GM18951 (cell line): ENCODE measurements at regions not wholly inside any gene's neighbourhood (a gene's known extent, or its start where the extent isn't known, plus 50 kb on each side); places are given as distances from the start of the nearest gene placed in this dataset.
"Not testable (repeated sequence)": the region's sequence is repeated elsewhere in the genome, so short reads cannot be mapped to it uniquely, and the experiment has no call there.

ENCODE experiments used
- POLR2A ChIP-seq: IDR thresholded peaks from 4 replicates; pipeline ENCODE4 v1.6.1; 2011; ENCODE audit warnings: mild to moderate bottlenecking; ENCODE audit not compliant: insufficient read length, insufficient read depth; ENCODE audit errors: extremely low read depth
- in situ Hi-C: fragments of 300-500 bp; cut with MboI; formaldehyde crosslinking; loops from one replicate; pipeline ENCODE4 v1.12.0; 2022; ENCODE audit warnings: low sequenced_read_pairs, mixed read lengths, inconsistent platforms; ENCODE audit not compliant: unreplicated experiment

DNA sequence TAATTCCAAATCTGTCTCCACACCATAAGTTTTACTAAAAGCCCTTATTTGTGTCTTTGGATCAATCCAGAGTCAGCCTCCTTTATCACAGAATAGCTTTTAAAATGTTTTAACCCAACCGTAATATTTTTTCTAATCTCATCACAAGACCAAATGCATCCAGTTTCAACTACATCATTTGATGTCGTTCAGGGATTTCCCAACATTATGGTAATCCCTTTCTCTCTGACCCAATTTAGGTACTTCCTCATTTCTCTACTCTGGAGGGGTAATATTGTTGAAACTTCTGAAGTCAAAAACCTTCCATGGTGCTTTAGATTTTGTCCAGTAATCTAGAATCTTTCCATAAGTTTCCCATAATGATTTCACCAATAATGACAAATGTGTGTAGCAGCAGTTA is 596.8 kb downstream of the SOX5 start:
- in situ Hi-C loops, result no loop called here
- no peak for TF ChIP-seq POLR2A

DNA sequence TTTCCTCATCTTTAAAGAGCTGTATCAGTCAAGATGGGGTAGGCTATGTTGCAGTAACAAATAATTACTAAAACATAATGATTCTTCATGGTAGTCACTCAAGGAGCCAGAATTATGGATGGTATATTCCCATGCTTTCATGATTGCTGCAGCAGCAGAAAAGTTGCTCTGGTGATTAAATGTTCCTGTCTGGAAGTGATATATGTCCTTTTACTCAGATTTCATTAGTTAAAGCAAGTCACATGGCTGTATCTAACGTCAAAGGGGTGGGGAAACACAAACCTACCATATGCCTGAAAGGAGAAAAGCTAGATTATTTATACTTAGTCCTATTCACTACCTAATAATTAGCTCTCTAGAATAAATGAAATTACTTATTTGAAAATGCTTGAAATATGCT is 594.7 kb downstream of the SOX5 start:
- in situ Hi-C loops, result no loop called here
- no peak for TF ChIP-seq POLR2A

DNA sequence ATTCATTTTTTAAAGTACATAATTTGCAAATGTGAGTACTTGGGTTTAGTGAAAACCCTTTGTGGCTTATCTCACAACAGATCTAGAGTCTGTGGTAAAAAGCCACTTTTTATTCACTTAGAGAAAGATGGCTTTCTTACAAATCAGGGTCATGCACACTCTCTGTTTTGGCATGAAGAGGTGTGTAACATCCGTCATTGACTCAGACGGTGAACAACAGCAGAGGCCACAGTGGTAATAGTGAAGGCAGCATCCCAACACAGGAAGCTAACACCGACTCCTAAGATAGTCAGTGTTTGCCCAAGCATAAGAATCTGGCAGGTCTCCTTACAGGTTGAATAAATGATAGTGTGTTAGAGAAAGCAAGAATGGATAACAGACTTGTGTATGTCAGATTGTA is 593.0 kb downstream of the SOX5 start:
- no peak for TF ChIP-seq POLR2A
- in situ Hi-C loops, result no loop called here

DNA sequence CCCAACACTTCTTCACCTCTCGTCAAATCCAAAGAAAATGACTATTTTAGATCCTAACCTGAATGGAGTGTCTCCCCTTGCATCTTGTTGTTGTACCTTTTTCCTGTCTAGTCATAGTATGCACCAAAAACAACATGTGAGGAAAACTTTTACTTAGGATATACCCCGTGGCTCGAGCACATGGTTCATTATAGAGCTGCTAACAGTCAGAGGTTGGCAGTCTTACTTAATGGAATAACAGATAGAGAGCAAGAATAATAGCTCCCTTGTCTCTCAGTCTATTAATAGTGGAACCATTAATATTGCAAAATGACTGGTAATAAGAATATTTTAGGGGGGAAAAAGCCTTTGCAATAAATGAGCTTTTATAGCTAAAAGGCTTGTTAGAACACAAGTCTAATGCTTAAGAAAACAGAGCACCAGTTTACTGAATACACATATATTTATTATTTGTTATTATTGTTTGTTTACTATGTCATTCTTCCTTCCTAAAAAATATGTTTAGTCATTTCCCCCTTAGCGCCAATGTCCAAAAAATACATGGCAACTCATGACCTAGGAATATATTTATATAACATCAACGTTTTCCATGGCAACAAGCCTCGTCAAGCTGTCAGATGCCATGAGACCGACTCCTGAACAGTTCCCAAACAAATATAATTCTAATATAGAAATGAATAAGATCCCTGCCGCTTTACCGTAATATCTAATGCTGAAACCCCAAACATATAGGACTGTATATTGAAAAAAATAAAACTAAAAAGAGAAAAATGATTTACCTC is 592.4 kb downstream of the SOX5 start:
- in situ Hi-C loops, result no loop called here
- TF ChIP-seq POLR2A, result no peak

DNA sequence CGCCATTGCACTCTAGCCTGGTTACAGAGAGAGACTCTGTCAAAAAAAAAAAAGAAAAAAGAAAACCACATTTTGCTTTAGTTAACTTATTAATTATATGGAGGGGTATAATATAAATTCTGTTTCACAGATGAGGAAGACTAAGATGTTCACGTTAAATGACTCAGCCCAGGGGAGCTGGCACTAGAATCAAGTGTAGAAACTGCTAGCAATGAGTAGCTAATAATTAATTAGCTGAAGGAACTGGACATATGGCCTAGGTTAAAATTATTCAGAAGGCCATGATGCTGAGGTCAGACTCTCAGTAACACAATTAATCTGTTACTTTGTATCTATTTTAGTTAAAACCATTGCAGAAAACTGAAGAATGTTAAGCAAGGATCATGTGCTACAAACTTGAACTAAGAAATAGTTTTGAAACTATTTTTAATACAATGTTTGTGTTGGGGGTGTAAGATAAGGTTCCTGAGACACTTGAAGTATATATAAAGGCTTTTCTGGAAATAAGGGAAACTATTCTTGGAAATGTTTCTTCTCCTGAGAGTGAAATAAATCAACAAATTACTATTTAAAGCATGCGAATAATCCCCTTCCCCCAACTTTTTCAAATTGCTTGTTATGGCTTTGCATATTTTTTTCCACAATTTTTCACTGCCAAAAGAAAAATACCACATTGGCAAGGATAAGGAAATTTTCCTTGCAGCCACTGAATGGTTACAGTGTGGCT is 589.3 kb downstream of the SOX5 start:
- in situ Hi-C loops, result no loop called here
- TF ChIP-seq POLR2A, result no peak

DNA sequence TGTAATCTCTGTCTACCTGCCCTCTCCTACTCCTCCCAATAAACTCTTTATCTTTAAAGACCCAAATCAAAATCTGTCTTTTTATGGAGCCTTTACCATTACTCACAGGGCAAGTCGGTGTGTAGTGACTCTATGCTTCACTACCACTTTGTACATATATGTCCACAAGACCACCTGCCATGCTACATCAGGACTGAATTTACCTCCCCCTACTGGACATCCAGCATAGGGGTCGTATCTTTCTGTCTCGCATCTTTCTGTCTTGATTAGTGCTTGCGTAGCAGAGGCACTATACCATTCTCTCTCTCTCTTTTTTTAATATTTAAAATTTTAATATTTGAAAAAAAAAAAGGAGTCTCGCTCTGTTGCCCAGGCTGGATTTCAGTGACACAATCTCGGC is 587.5 kb downstream of the SOX5 start:
- in situ Hi-C loops, result no loop called here
- TF ChIP-seq POLR2A, result no peak

DNA sequence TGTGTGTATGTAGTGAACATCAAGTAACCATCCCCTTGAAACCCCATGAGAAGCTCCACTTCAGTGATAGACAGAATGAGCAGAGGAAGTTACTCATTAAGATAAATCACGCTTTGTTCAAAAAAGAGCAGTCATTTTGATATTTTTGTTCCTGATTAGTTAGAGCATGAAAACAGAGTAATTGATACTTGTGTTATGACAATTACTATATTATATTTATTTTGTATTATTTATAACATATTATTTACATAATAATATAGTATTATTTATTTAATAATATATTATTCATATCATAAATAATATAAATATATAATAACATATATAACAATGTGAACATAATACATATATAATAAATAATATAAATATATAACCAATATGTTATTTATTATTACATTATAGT is 580.9 kb downstream of the SOX5 start:
- no peak for TF ChIP-seq POLR2A
- in situ Hi-C loops, result no loop called here

DNA sequence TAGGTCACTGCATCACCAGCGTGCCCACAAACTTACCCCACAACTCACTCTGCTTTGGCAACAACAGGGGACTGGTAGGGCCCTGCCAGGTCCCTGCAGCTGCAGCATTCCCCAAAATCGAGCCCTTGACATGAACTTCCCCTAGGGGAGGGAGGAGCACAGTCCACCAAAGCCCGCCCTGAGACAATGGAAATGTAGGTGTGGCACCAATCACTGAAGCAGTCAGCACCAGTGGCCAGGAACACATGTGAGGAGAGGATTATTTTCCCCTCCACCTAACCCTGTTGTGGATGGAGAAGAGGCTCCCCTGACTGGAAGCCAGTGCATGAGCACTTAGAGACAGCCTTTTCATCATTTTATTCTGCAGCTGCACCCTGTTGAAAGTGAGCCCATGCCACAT is 573.8 kb downstream of the SOX5 start:
- in situ Hi-C loops, result no loop called here
- TF ChIP-seq POLR2A, result no peak

DNA sequence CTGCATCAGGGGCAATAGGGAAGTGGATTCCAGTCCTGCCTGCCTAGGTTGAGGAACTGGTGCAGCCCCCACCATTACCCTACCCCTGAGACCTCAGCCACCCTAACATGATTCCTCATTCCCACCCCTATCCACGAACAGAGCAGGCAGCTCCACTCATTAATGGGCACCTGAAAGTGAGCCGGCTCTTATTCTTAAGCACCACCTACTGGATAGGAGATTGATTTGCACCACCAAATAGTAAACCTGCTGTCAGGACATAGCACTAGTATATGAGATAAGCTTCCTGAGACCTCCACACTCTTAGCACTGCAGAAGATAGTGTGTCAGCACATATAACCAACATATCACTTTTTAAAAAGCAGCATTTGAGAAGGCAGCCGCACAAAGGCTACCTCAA is 573.2 kb downstream of the SOX5 start:
- no peak for TF ChIP-seq POLR2A
- in situ Hi-C loops, result no loop called here

DNA sequence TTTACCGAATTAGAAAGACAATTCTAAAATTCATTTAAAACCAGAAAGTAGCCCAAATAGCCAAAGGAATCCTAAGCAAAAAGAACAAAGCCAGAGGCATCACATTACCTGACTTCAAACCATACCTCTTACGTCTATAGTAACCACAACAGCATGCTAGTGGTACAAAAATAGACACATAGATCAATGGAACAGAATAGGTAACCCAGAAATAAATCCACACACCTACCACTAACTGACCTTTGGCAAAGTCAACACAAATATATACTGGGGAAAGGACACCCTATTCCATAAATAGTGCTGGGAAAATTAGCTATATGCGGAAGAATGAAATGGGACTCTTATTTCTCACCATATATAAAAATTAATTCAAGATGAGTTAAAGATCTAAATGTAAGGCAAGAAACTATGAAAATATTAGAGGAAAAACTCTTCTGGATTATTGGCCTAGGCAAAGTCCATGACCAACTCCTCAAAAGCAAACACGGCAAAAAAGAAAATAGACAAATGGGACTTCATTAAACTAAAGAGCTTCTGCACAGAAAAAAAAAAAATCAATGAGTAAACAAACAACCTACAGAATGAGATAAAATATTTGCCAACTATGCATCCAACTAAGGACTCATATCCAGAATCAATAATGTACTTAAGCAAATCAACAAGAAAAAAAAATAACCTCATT is 568.9 kb downstream of the SOX5 start:
- TF ChIP-seq POLR2A, result no peak
- in situ Hi-C loops, result no loop called here

DNA sequence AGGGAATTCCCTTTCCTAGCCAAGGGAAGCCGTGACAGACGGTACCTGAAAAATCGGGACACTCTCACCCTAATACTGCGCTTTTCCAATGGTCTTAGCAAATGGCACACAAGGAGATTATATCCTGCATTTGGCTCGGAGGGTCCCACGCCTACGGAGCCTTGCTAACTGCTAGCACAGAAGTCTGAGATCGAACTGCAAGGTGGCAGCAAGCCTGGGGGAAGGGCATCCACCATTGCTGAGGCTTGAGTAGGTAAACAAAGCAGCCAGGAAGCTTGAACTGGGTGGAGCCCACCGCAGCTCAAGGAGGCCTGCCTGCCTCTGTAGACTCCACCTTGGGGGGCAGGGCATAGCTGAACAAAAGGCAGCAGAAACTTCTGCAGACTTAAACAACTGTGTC is 560.6 kb downstream of the SOX5 start:
- in situ Hi-C loops, result not testable (repeated sequence)

DNA sequence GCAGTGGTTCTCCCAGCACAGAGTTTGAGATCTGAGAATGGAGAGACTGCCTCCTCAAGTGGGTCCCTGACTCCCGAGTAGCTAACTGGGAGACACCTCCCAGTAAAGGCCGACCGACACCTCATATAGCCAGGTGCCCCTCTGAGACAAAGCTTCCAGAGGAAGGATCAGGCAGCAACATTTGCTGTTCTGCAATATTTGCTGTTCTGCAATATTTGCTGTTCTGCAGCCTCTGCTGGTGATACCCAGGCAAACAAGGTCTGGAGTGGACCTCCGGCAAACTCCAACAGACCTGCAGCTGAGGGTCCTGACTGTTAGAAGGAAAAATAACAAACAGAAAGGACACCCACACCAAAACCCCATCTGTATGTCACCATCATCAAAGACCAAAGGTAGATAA is 560.2 kb downstream of the SOX5 start:
- in situ Hi-C loops, result not testable (repeated sequence)

DNA sequence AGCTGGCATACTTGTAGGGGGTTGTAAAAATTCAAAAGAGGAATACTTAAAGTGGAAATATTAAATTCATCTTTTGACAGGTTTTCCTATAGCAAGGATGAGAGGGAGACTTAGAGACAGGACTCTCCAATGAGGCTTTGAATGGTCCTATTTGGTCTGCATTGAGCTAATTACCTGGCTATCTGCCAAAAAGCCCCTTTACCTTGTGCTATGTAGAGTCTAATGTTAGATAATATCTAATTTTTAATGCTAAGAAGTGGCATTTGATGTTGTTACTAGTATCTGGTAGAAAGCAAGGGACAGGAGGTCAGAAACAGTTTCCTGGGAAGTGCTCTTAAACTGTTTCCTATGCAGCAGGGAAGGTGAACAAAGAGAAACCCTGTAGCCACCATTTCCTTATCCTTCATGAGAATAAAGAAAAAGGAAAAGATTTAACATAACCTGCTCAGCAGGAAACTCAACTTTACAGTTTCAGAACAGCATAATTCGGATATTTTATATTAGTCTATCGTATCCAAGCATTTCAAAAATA is 550.0 kb downstream of the SOX5 start:
- in situ Hi-C loops, result no loop called here
- no peak for TF ChIP-seq POLR2A

DNA sequence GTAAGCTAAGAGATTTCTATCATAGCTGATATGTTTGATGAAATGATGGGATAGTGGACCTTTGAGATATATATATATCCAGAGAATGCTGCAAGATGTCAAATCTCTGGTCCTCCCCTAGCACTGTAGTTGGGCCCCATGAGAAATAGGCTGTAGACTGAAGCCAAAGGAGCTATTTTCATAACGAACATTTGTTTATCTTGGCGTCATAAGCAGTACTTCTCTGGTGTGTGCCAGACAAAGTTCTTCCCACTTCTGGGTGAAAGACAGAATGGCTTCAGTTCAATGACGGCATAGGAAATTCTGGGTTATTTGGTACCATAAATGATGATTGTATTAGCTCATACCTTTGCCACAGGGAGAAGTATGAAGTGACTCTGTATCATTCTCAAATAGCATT is 534.3 kb downstream of the SOX5 start:
- no peak for TF ChIP-seq POLR2A

More for the DNA sequence above, 534.3 kb downstream of the SOX5 start:
- in situ Hi-C loops, result no loop called here
